Prostate gland (tissue), 2 donors: ENCODE measurements at regions not wholly inside any gene's neighbourhood (a gene's known extent, or its start where the extent isn't known, plus 50 kb on each side); places are given as distances from the start of the nearest gene placed in this dataset.
"Not testable (repeated sequence)": the region's sequence is repeated elsewhere in the genome, so short reads cannot be mapped to it uniquely, and the experiment has no call there.

Source experiments
- DNase-seq: peaks from one replicate; pipeline ENCODE4 v3.0.0-alpha.2; 2019; ENCODE audit warnings: low spot score
- H3K27ac ChIP-seq, 2 donors: fragments of 200-600 bp; sonication (generic); 2 replicates each; pipeline ENCODE4 v1.5.1; 2017 to 2019
- H3K27me3 ChIP-seq: fragments of 200-600 bp; sonication (generic); replicated peaks from 2 replicates; pipeline ENCODE4 v1.5.1; 2019; ENCODE audit not compliant: insufficient read depth
- H3K36me3 ChIP-seq, 2 donors: fragments of 200-600 bp; sonication (generic); 1 replicate in 1 of 2; 2 replicates in 1 of 2; pipeline versions ENCODE4 v1.5.1 to v1.8.1; 2017 to 2019
- H3K4me1 ChIP-seq: fragments of 200-600 bp; sonication (generic); replicated peaks from 2 replicates; pipeline ENCODE4 v1.5.1; 2019
- H3K4me3 ChIP-seq, 2 donors: fragments of 200-600 bp; sonication (generic); 2 replicates each; pipeline ENCODE4 v1.5.1; 2017 to 2019
- H3K9me3 ChIP-seq: fragments of 200-600 bp; sonication (generic); 2 replicates; pipeline ENCODE4 v1.5.1; 2017
- POLR2A ChIP-seq: fragments of 450-650 bp; IDR thresholded peaks from one replicate; pipeline ENCODE4 v1.6.1; 2016; ENCODE audit warnings: antibody characterized with exemption, mild to moderate bottlenecking
- POLR2AphosphoS5 ChIP-seq: sonication (generic); formaldehyde crosslinking; IDR thresholded peaks from one replicate; pipeline ENCODE4 v1.6.1; 2017; ENCODE audit warnings: antibody characterized with exemption
- WGBS: methylation state at CpG from one replicate; pipeline ENCODE4 v1.1.5; 2018; 5-methylcytosine and 5-hydroxymethylcytosine counted together
- intact Hi-C: fragments of 100-400 bp; cut with DNase I; formaldehyde crosslinking; loops from one replicate; pipeline ENCODE4 v1.14.2; 2022
- TF ChIP-seq, protein P1 (sequence below), 4 experiments: fragments of 200-600 bp in 2 of 4; fragments of 450-650 bp in 2 of 4; sonication (generic) in 2 of 4; IDR thresholded peaks; 1 replicate in 3 of 4; 2 replicates in 1 of 4; pipeline ENCODE4 v1.5.1; 2016 to 2019; ENCODE audit warnings: antibody characterized with exemption in 4 of 4, mild to moderate bottlenecking in 2 of 4, moderate library complexity in 2 of 4

DNA sequence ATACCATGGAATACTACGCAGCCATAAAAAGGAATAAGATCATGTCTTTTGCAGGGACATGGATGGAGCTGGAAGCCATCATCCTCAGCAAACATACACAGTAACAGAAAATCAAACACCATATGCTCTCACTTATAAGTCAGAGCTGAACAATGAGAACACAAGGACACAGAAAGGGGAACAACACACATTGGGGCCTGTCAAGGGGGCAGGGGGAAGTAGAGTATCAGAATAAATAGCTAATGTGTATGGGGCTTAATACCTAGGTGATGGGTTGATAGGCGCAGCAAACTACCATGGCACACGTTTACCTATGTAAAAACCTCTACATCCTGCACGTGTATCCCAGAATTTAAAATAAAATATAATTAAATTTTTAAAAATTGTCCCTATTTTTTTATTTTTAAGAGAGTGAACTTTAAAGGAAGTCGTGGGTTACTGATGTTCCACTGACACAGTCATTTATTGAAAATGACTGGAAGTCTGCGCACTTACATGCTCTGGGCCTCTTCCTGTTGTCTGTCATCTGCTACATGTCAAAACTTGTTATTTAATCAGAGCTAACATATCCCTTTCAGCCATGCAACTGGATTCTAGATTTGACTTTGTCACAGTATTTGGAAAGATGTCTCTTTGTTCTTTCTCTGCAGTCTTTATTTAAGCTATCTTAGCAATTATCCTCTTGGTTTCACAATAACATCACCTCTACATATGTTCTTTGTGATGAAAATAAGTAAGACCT lies 73.7 kb upstream of the ABCB5 start:
- no peaks in the 10 kb centered on the region for H3K4me1 ChIP-seq

DNA sequence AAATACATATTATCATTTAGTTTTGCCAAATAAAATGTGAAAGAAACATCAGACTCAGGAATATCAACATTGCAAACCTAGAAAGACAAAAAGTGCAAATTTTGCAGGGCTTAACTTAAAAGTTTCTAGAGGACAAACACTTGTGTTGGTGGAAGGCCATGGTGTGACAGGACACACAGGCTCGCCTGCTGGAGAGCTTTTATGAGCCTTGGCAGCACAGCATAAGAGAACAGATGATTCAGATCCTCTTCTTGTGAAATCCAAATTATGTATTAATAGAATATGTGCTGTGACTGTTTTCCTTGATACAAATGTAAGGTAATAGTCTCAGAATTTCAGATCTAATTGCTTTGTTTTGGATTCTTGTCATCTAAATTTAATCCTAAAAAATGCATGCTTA lies 72.9 kb upstream of the ABCB5 start:
- H3K4me1 ChIP-seq = no peaks in the 10 kb centered on the region
- H3K27ac ChIP-seq = peak overlapping the region in 1 of 2 donors; percentile 1
- DNase-seq = peak; percentile 72
- no peaks in the 10 kb centered on the region for H3K9me3 ChIP-seq
- 4% methylated on average over 1 of the region's 1 CpG for WGBS
- TF ChIP-seq POLR2A (no peak), POLR2AphosphoS5 (peak; percentile 82)
- TF ChIP-seq, protein P1, sequence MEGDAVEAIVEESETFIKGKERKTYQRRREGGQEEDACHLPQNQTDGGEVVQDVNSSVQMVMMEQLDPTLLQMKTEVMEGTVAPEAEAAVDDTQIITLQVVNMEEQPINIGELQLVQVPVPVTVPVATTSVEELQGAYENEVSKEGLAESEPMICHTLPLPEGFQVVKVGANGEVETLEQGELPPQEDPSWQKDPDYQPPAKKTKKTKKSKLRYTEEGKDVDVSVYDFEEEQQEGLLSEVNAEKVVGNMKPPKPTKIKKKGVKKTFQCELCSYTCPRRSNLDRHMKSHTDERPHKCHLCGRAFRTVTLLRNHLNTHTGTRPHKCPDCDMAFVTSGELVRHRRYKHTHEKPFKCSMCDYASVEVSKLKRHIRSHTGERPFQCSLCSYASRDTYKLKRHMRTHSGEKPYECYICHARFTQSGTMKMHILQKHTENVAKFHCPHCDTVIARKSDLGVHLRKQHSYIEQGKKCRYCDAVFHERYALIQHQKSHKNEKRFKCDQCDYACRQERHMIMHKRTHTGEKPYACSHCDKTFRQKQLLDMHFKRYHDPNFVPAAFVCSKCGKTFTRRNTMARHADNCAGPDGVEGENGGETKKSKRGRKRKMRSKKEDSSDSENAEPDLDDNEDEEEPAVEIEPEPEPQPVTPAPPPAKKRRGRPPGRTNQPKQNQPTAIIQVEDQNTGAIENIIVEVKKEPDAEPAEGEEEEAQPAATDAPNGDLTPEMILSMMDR (IDR thresholded peaks at IDR 0.05) = no peak
- no peak overlapping the region for H3K4me3 ChIP-seq
- intact Hi-C loops = loop anchor here (10.0 kb wide), 1 partner anchor 98 kb away; no protein-coding TSS in a partner anchor
- no peaks in the 10 kb centered on the region for H3K27me3 ChIP-seq
- no peaks in the 10 kb centered on the region for H3K36me3 ChIP-seq

More for the DNA sequence above, 73.7 kb upstream of the ABCB5 start:
- no peaks in the 10 kb centered on the region for H3K27me3 ChIP-seq
- H3K9me3 ChIP-seq = no peaks in the 10 kb centered on the region
- intact Hi-C loops = loop anchor here (10.0 kb wide), 1 partner anchor 97 kb away; no protein-coding TSS in a partner anchor
- no peak overlapping the region for H3K4me3 ChIP-seq
- no peak for TF ChIP-seq POLR2AphosphoS5
- TF ChIP-seq POLR2A = no peak
- TF ChIP-seq, protein P1 (IDR thresholded peaks at IDR 0.05) = no peak
- DNase-seq = no peak
- whole genome bisulfite sequencing = 76% methylated on average over 6 of the region's 6 CpGs
- H3K36me3 ChIP-seq = no peaks in the 10 kb centered on the region
- no peak overlapping the region for H3K27ac ChIP-seq

DNA sequence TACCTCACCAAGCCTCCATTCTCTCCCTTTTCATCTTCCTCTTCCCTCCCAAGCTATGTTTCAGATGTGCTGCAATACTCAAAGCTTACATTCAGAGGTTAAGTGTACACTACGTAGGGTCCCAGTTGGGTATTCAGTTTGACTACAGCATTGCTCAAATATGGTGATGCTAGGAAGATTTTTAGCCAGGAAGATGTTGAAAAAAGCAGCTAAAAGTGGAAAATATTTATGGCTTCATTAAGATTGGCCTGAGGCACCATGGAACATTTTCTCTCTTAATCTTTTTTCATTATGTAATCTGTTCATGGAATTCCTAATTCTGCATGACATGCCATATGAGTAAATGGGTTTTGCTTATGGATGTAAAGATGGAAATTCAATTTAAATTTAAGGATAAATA lies 72.0 kb upstream of the ABCB5 start:
- H3K4me1 ChIP-seq = no peaks in the 10 kb centered on the region
- WGBS = 96% methylated on average over 1 of the region's 1 CpG
- intact Hi-C loops = loop anchor here (10.0 kb wide), 1 partner anchor 99 kb away; no protein-coding TSS in a partner anchor
- no peak overlapping the region for H3K4me3 ChIP-seq
- H3K27me3 ChIP-seq = no peaks in the 10 kb centered on the region
- no peaks in the 10 kb centered on the region for H3K9me3 ChIP-seq
- DNase-seq = no peak
- no peaks in the 10 kb centered on the region for H3K36me3 ChIP-seq
- TF ChIP-seq POLR2A (no peak), POLR2AphosphoS5 (no peak)
- TF ChIP-seq, protein P1 (IDR thresholded peaks at IDR 0.05) = no peak
- H3K27ac ChIP-seq = no peak overlapping the region

DNA sequence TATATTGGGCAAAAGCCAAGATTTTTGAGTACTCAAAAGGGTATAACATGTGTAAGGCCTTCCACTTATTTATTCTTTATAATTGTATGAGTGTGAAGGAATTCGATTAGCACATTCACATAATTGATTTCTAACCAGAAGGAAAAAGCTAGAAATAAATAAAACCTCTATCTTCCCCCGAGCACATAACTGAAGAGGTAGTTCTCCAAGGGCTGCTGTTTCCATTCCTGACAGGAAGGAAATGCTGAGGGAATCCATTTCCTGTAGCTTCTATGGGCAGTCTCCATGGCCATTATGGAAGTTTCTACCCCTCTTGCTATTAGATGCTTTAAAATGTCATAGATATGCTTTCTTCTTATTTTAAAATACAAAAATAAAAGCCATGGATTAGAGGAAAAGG lies 70.5 kb upstream of the ABCB5 start:
- Histone ChIP-seq H3K27ac (no peak overlapping the region), H3K36me3 (no peaks in the 10 kb centered on the region), H3K9me3 (no peaks in the 10 kb centered on the region), H3K27me3 (no peaks in the 10 kb centered on the region), H3K4me1 (no peaks in the 10 kb centered on the region), H3K4me3 (no peak overlapping the region)
- TF ChIP-seq POLR2AphosphoS5 (no peak), POLR2A (no peak)
- TF ChIP-seq, protein P1 (IDR thresholded peaks at IDR 0.05) = no peak
- DNase-seq = no peak
- 78% methylated on average over 2 of the region's 2 CpGs for WGBS
- intact Hi-C loops = loop anchor here (10.0 kb wide), 1 partner anchor 100 kb away; no protein-coding TSS in a partner anchor

DNA sequence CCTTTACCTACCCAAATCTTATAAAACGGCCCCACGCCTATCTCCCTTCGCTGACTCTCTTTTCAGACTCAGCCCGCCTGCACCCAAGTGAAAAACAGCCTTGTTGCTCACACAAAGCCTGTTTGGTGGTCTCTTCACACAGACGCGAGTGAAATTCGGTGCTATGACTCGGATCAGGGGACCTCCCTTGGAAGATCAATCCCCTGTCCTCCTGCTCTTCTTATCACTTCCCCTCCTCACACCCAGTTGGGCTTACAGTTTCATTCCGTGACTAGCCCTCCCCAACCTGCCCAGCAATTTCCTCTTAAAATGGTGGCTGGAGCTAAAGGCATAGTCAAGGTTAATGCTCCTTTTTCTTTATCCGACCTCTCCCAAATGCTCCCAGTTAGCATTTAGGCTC lies 68.5 kb upstream of the ABCB5 start:
- H3K36me3 ChIP-seq, H3K4me3 ChIP-seq, H3K27ac ChIP-seq, DNase-seq, H3K9me3 ChIP-seq, H3K4me1 ChIP-seq, H3K27me3 ChIP-seq: not testable (repeated sequence)
- 95% methylated on average over 10 of the region's 10 CpGs for WGBS
- intact Hi-C loops = loop anchor here (10.0 kb wide), 1 partner anchor 102 kb away; no protein-coding TSS in a partner anchor
